Testis (tissue), 2 donors: ENCODE measurements at regions not wholly inside any gene's neighbourhood (a gene's known extent, or its start where the extent isn't known, plus 50 kb on each side); places are given as distances from the start of the nearest gene placed in this dataset.

Experiments used
- DNase-seq: peaks from one replicate; pipeline ENCODE4 v3.0.0-alpha.2; 2019
- H3K27ac ChIP-seq, 2 donors: fragments of 200-600 bp; sonication (generic); one replicate each; pipeline ENCODE4 v1.5.1; 2019
- H3K27me3 ChIP-seq: fragments of 200-600 bp; sonication (generic); one replicate; pipeline ENCODE4 v1.5.1; 2019
- H3K36me3 ChIP-seq: fragments of 200-600 bp; sonication (generic); one replicate; pipeline ENCODE4 v1.5.1; 2017; ENCODE audit warnings: low read depth; ENCODE audit errors: missing control alignments
- H3K4me1 ChIP-seq: fragments of 200-600 bp; sonication (generic); one replicate; pipeline ENCODE4 v1.5.1; 2019
- H3K4me3 ChIP-seq, 2 donors: fragments of 200-600 bp; sonication (generic); one replicate each; pipeline ENCODE4 v1.5.1; 2017 to 2019
- H3K9me3 ChIP-seq: fragments of 200-600 bp; sonication (generic); one replicate; pipeline ENCODE4 v1.5.1; 2017
- CTCF ChIP-seq, 3 experiments: fragments of 450-650 bp in 2 of 3; fragments of 200-600 bp in 1 of 3; sonication (generic) in 1 of 3; IDR thresholded peaks; one replicate each; pipeline ENCODE4 v1.5.1; 2016 to 2019; ENCODE audit warnings: antibody characterized with exemption in 3 of 3, mild to moderate bottlenecking in 2 of 3, moderate library complexity in 1 of 3
- POLR2A ChIP-seq: fragments of 450-650 bp; IDR thresholded peaks from one replicate; pipeline ENCODE4 v1.6.1; 2017; ENCODE audit warnings: antibody characterized with exemption, mild to moderate bottlenecking, moderate library complexity
- WGBS, 2 donors: methylation state at CpG; one replicate each; pipeline ENCODE4 v1.1.5; 2018; 5-methylcytosine and 5-hydroxymethylcytosine counted together
- intact Hi-C: fragments of 100-400 bp; cut with DNase I; formaldehyde crosslinking; loops from one replicate; pipeline ENCODE4 v1.15.1; 2023; ENCODE audit warnings: low total_unique reads

- intact Hi-C loops, result no loop called here
- no peak for TF ChIP-seq POLR2A
- TF ChIP-seq CTCF (IDR thresholded peaks at IDR 0.05), result no peak
- no peak for DNase-seq
- H3K4me3 ChIP-seq, result no peak overlapping the region
- no peak overlapping the region for H3K27ac ChIP-seq
- no peaks in the 10 kb centered on the region for H3K36me3 ChIP-seq
- H3K9me3 ChIP-seq, result no peaks in the 10 kb centered on the region
- no peaks in the 10 kb centered on the region for H3K4me1 ChIP-seq
- H3K27me3 ChIP-seq, result no peaks in the 10 kb centered on the region
Measured at GRCh38 chr21:27645285-27645684, 678.4 kb upstream of the ADAMTS5 start.

- Histone ChIP-seq H3K4me3 (no peak overlapping the region), H3K9me3 (no peaks in the 10 kb centered on the region), H3K27me3 (no peaks in the 10 kb centered on the region), H3K36me3 (no peaks in the 10 kb centered on the region), H3K27ac (no peak overlapping the region), H3K4me1 (no peaks in the 10 kb centered on the region)
- TF ChIP-seq CTCF (IDR thresholded peaks at IDR 0.05), result no peak
- no peak for TF ChIP-seq POLR2A
- intact Hi-C loops, result no loop called here
- 97 to 98% methylated on average over 1 of the region's 1 CpG for WGBS, 2 donors
- DNase-seq, result no peak
Measured at GRCh38 chr21:27643326-27643725, 676.4 kb upstream of the ADAMTS5 start.

- intact Hi-C loops, result no loop called here
- Histone ChIP-seq H3K27me3 (no peaks in the 10 kb centered on the region), H3K27ac (no peak overlapping the region), H3K36me3 (no peaks in the 10 kb centered on the region), H3K9me3 (no peaks in the 10 kb centered on the region), H3K4me1 (no peaks in the 10 kb centered on the region), H3K4me3 (no peak overlapping the region)
- DNase-seq, result no peak
- TF ChIP-seq POLR2A, result no peak
- TF ChIP-seq CTCF (IDR thresholded peaks at IDR 0.05), result no peak
Measured at GRCh38 chr21:27639286-27639685, 672.4 kb upstream of the ADAMTS5 start.

GRCh38 chr21:27636656-27637055, 669.8 kb upstream of the ADAMTS5 start:
- no peak for DNase-seq
- 46 to 47% methylated on average over 2 of the region's 2 CpGs for WGBS, 2 donors
- Histone ChIP-seq H3K9me3 (no peaks in the 10 kb centered on the region), H3K36me3 (no peaks in the 10 kb centered on the region), H3K4me1 (no peaks in the 10 kb centered on the region), H3K27ac (no peak overlapping the region), H3K27me3 (no peaks in the 10 kb centered on the region), H3K4me3 (no peak overlapping the region)
- intact Hi-C loops, result no loop called here
- no peak for TF ChIP-seq CTCF (IDR thresholded peaks at IDR 0.05)
- no peak for TF ChIP-seq POLR2A

GRCh38 chr21:27633631-27634030, 666.7 kb upstream of the ADAMTS5 start:
- TF ChIP-seq POLR2A (no peak), CTCF (IDR thresholded peaks at IDR 0.05) (no peak)
- Histone ChIP-seq H3K27me3 (no peaks in the 10 kb centered on the region), H3K36me3 (no peaks in the 10 kb centered on the region), H3K27ac (no peak overlapping the region), H3K4me1 (no peaks in the 10 kb centered on the region), H3K4me3 (no peak overlapping the region), H3K9me3 (no peaks in the 10 kb centered on the region)
- intact Hi-C loops, result no loop called here
- DNase-seq, result no peak
- 81 to 84% methylated on average over 3 of the region's 3 CpGs for WGBS, 2 donors
